Mammary epithelial cell (primary cell): ENCODE measurements at regions not wholly inside any gene's neighbourhood (a gene's known extent, or its start where the extent isn't known, plus 50 kb on each side); places are given as distances from the start of the nearest gene placed in this dataset.

Experiments used
- EZH2 ChIP-seq: IDR thresholded peaks from 2 replicates; pipeline ENCODE4 v1.6.1; 2012; ENCODE audit warnings: low read length, inconsistent platforms, borderline replicate concordance
- TF ChIP-seq, protein P1 (sequence below), 2 donors: IDR thresholded peaks in 1 of 2; conservative IDR thresholded peaks in 1 of 2; 2 replicates each; pipeline ENCODE4 v1.5.1; 2011 to 2012; ENCODE audit warnings: inconsistent platforms in 2 of 2, low read length in 2 of 2, mild to moderate bottlenecking in 2 of 2, control low read depth in 1 of 2, low read depth in 1 of 2; ENCODE audit not compliant: insufficient read depth in 1 of 2; ENCODE audit errors: extremely low read depth in 1 of 2

DNA sequence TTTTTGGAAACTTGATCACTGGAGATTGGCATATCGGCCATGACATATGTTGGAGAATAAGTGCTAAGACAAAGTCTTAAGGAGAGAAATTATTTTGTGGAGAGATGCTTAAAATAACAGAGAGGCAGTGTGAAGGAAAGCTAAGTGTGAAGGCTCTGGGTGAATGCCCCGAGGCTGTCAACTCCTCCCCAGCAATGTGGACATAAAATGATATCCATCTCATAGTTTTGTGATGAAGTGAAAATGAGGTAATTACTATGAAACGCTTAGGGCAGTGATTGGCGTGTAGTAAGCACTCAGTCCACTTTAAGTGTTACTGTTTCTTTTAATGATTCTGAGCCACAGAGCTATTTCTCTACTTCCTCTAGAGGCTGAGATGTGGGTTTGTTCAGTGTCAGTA, 195.8 kb upstream of the KLF12 start:
- TF ChIP-seq, protein P1, sequence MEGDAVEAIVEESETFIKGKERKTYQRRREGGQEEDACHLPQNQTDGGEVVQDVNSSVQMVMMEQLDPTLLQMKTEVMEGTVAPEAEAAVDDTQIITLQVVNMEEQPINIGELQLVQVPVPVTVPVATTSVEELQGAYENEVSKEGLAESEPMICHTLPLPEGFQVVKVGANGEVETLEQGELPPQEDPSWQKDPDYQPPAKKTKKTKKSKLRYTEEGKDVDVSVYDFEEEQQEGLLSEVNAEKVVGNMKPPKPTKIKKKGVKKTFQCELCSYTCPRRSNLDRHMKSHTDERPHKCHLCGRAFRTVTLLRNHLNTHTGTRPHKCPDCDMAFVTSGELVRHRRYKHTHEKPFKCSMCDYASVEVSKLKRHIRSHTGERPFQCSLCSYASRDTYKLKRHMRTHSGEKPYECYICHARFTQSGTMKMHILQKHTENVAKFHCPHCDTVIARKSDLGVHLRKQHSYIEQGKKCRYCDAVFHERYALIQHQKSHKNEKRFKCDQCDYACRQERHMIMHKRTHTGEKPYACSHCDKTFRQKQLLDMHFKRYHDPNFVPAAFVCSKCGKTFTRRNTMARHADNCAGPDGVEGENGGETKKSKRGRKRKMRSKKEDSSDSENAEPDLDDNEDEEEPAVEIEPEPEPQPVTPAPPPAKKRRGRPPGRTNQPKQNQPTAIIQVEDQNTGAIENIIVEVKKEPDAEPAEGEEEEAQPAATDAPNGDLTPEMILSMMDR (conservative IDR thresholded peaks at IDR 0.05 in 1 of 2, IDR thresholded peaks at IDR 0.05 in 1 of 2; ENCODE audit: extremely low read depth in 1 of 2, insufficient read depth in 1 of 2, low read depth in 1 of 2, low read length in 2 of 2), result no peak
- TF ChIP-seq EZH2, result no peak
